Brain microvascular endothelial cell (primary cell): ENCODE measurements at regions not wholly inside any gene's neighbourhood (a gene's known extent, or its start where the extent isn't known, plus 50 kb on each side); places are given as distances from the start of the nearest gene placed in this dataset.

Experiments used
- DNase-seq: peaks from one replicate; pipeline ENCODE4 v3.0.0-alpha.2; 2020
- H3K27ac ChIP-seq: fragments of 250-450 bp; sonication (Bioruptor Pico); 2 replicates; pipeline ENCODE4 v1.5.1; 2020; ENCODE audit warnings: mild to moderate bottlenecking, moderate library complexity
- H3K27me3 ChIP-seq: fragments of 250-450 bp; sonication (Bioruptor Pico); replicated peaks from 2 replicates; pipeline ENCODE4 v1.5.1; 2020; ENCODE audit warnings: mild to moderate bottlenecking
- H3K36me3 ChIP-seq: fragments of 250-450 bp; sonication (Bioruptor Pico); replicated peaks from 2 replicates; pipeline ENCODE4 v1.5.1; 2020; ENCODE audit warnings: mild to moderate bottlenecking
- H3K4me3 ChIP-seq: 2 replicates; pipeline ENCODE4 v1.5.1; 2011; ENCODE audit warnings: low read depth, mild to moderate bottlenecking, control low read depth, low read length, moderate library complexity
- in situ Hi-C: cut with HindIII; loops from 2 replicates; pipeline ENCODE4 v1.10.0; 2017; ENCODE audit warnings: low sequenced_read_pairs, low pct_ligation_motif_present
- TF ChIP-seq, protein P1 (sequence below): IDR thresholded peaks from 2 replicates; pipeline ENCODE4 v1.5.1; 2011; ENCODE audit warnings: low read depth, mild to moderate bottlenecking, moderate library complexity, low read length, control low read depth, inconsistent platforms; ENCODE audit errors: missing control alignments

DNA sequence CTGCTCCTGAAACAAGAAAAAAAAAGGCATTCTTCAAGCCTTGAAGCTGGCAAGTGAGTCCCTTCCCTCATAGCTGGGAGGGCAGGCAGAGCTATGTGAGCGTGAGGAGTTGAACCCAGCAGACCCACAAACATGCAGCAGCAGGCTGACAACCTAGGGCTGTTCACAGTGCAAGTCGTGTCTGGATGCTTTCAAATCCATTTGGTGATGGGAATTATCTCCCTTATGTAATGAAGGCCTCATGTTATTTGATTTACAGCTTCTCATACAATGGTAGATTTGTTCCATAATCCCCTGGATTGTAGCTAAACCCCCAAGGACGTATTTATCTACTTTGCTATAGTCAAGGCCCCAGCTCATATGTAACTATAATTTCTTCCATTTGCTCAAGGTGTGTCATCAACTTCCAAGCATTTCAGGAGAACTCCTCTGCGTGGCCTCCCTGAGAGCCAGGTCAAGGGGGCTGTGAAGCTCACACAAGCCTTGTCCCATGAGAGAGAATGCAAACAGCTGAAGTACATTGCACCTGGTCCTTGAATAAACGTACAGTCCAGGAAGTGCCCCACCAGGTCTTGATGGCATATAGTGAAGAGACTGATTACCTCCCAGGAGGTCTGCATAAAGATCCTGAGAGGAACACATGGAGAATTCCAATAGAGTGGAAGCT lies 124.8 kb upstream of the SLC1A3 start:
- in situ Hi-C loops, result no loop called here
- no peak for DNase-seq
- H3K4me3 ChIP-seq, result no peak overlapping the region
- TF ChIP-seq, protein P1, sequence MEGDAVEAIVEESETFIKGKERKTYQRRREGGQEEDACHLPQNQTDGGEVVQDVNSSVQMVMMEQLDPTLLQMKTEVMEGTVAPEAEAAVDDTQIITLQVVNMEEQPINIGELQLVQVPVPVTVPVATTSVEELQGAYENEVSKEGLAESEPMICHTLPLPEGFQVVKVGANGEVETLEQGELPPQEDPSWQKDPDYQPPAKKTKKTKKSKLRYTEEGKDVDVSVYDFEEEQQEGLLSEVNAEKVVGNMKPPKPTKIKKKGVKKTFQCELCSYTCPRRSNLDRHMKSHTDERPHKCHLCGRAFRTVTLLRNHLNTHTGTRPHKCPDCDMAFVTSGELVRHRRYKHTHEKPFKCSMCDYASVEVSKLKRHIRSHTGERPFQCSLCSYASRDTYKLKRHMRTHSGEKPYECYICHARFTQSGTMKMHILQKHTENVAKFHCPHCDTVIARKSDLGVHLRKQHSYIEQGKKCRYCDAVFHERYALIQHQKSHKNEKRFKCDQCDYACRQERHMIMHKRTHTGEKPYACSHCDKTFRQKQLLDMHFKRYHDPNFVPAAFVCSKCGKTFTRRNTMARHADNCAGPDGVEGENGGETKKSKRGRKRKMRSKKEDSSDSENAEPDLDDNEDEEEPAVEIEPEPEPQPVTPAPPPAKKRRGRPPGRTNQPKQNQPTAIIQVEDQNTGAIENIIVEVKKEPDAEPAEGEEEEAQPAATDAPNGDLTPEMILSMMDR, result no peak
- H3K27me3 ChIP-seq, result no peaks in the 10 kb centered on the region
- no peaks in the 10 kb centered on the region for H3K36me3 ChIP-seq
- no peak overlapping the region for H3K27ac ChIP-seq

DNA sequence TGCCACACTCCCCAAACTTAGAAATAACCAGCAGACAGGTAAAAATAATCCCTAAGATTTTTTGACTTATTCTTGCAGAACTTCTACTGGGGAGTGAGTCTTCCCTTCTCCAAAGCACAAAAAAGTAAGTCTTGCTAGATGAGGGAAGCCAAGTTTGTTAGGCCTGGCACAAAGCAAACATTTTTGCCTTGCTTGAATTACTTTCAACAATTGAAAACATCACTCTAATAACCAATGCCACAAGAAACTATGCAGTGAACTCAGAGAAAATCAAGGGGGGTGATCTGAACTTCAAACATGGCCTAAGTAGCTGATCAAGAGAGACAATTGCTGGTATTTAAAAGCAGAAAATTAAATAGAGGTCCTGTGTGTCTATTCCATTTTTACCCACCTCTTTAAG lies 123.6 kb upstream of the SLC1A3 start:
- no peak overlapping the region for H3K4me3 ChIP-seq
- TF ChIP-seq, protein P1, result no peak
- in situ Hi-C loops, result no loop called here
- H3K27me3 ChIP-seq, result no peaks in the 10 kb centered on the region
- H3K27ac ChIP-seq, result no peak overlapping the region
- no peaks in the 10 kb centered on the region for H3K36me3 ChIP-seq
- DNase-seq, result no peak

DNA sequence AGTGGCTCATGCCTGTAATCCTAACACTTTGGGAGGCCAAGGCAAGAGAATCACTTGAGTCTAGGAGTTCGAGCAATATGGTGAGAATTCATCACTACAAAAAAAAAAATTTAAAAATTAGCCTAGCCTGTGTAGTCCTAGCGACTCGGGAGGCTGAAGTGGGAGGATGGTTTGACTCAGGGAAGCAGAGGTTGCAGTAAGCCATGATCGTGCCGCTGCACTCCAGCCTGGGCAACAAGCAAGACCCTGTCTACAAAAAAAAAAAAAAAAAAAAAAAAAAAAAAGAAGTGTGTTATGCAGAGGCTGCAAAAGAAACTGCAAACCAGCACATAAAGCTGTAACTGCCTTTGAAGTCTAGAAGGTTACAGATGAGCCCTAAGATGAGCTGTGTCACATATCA lies 116.9 kb upstream of the SLC1A3 start:
- no peak for DNase-seq
- Histone ChIP-seq H3K36me3 (no peaks in the 10 kb centered on the region), H3K27ac (no peak overlapping the region), H3K4me3 (no peak overlapping the region), H3K27me3 (no peaks in the 10 kb centered on the region)
- in situ Hi-C loops, result no loop called here
- TF ChIP-seq, protein P1, result no peak

DNA sequence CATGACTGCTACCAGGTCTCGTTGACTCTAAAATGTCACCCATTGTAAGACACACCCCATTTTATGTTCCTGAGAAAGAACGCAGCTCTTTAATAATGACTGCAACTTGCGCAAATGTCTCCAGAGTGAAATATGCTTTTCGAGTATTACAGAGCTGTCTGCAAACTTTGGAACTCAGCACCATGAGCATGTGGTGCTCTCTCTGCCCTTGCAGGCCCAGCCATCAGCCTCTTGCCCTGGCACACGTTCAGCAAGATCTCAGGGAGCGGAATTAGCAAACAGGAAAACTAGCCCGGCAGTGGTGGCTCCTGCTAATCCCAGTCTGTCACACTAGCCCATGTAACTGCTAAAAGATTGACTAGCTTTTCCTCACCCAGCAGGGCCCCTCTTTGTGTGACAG lies 114.5 kb upstream of the SLC1A3 start:
- Histone ChIP-seq H3K27ac (no peak overlapping the region), H3K4me3 (no peak overlapping the region), H3K27me3 (no peaks in the 10 kb centered on the region), H3K36me3 (no peaks in the 10 kb centered on the region)
- no peak for DNase-seq
- TF ChIP-seq, protein P1, result no peak
- in situ Hi-C loops, result no loop called here

DNA sequence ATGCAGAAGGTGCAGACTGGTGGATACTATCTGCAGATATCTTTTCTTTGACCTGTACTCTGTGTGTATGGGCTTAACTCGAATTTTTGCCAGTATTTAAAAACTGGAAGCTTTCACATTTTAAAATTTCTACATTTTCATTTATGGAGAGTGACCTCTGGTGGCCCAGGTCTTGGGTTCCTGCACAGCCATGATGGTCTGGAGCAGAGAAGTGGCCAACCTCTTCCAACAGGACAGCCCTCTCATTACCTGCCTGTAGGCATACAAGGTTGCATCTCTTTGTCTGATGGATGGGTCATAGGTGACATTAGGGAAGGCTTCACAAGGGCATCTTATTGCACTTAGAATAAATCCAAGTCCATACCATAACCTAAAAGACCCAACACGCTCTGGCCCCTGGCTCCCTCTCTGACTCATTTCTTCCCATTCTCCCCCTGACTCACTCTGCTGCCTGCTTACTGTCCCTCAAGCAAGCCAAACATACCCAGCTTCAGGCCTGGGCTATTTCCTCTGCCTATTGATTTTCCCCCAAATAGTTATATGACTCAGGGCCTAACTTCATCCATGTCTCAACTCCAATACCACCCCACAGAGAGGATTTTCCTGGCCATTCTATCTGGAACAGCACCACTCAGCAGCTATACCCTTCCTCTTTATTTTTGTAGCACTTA lies 113.3 kb upstream of the SLC1A3 start:
- no peaks in the 10 kb centered on the region for H3K36me3 ChIP-seq
- in situ Hi-C loops, result no loop called here
- TF ChIP-seq, protein P1, result peak; percentile 17
- DNase-seq, result peak; percentile 39
- H3K4me3 ChIP-seq, result no peak overlapping the region
- H3K27me3 ChIP-seq, result no peaks in the 10 kb centered on the region
- H3K27ac ChIP-seq, result no peak overlapping the region
